Left lobe of liver (tissue), 2 donors: ENCODE measurements at regions not wholly inside any gene's neighbourhood (a gene's known extent, or its start where the extent isn't known, plus 50 kb on each side); places are given as distances from the start of the nearest gene placed in this dataset.
A peak's percentile ranks its signal among the peaks of the same experiment; 100 is the strongest.
"Not testable (repeated sequence)": the region's sequence is repeated elsewhere in the genome, so short reads cannot be mapped to it uniquely, and the experiment has no call there.

Experiments
- ATAC-seq: fragments of 200-7000 bp; cut with Tn5 transposase; one replicate; pipeline ENCODE4 v1.9.1; 2020; ENCODE audit warnings: mild to moderate bottlenecking, moderate library complexity
- DNase-seq: peaks from one replicate; pipeline ENCODE4 v3.0.0-alpha.2; 2020; ENCODE audit warnings: low spot score
- donor health status: DM: no; HTN: no; CAD: no; lungs with moderate emphysema.
- donor health status: DM: no; HTN: yes; CAD: no.

- no peak for ATAC-seq
Observed at GRCh38 chr6:17013701-17014100, 88.1 kb upstream of the STMND1 start.

GRCh38 chr6:17012421-17013225 is 89.2 kb upstream of the STMND1 start:
- DNase-seq (no peak), ATAC-seq (no peak)

More at GRCh38 chr6:17013701-17014100, 88.1 kb upstream of the STMND1 start:
- no peak for DNase-seq

- DNase-seq (no peak), ATAC-seq (no peak)
Observed at GRCh38 chr6:17011985-17012384, 89.9 kb upstream of the STMND1 start.

GRCh38 chr6:17007749-17008148 is 94.1 kb upstream of the STMND1 start:
- ATAC-seq (no peak), DNase-seq (no peak)

- ATAC-seq (no peak), DNase-seq (no peak)
Observed at GRCh38 chr6:17006543-17006942, 95.3 kb upstream of the STMND1 start.

- no peak for DNase-seq
- ATAC-seq = no peak
Observed at GRCh38 chr6:17004269-17004668, 97.6 kb upstream of the STMND1 start.

DNA sequence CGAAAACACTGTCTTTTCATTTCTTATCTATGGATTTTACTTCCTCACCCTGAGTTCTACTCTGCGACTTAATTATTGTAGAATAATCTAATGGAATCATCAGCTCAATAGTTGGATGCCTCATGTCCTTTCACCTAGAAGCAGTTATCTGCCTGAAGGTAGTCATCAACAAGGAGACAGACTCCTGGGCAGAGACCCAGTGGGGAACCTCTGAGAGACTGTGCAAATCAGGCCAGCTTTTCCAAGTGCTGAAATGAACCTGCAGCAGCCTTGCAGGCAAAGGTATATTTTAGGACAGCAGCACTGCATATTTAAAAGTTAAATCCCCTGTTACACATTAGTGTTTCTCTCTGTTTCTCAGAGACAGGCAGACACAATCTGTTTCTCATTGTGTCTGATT is 99.7 kb upstream of the STMND1 start:
- ATAC-seq = peak; percentile 71
- DNase-seq = peak; percentile 57

DNA sequence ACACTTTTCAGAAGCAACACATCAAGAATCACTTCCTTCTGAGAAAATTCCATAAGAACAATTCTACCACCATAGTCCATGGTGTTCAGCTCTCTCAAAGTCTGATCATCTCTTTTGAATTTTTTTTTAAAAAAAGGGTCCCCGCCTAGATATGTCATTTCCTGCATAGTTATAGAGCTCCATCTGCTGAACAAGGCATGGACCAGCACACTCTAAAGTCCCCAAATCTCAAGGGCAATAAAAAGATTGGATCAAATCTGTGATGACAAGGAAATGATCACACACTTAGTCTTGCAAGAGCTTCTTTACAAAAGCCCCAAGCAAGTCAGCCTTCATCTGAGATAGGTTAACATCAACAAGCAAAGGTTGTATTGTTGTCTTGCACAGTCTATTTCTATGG is 100.7 kb upstream of the STMND1 start:
- ATAC-seq = peak; percentile 61

DNA sequence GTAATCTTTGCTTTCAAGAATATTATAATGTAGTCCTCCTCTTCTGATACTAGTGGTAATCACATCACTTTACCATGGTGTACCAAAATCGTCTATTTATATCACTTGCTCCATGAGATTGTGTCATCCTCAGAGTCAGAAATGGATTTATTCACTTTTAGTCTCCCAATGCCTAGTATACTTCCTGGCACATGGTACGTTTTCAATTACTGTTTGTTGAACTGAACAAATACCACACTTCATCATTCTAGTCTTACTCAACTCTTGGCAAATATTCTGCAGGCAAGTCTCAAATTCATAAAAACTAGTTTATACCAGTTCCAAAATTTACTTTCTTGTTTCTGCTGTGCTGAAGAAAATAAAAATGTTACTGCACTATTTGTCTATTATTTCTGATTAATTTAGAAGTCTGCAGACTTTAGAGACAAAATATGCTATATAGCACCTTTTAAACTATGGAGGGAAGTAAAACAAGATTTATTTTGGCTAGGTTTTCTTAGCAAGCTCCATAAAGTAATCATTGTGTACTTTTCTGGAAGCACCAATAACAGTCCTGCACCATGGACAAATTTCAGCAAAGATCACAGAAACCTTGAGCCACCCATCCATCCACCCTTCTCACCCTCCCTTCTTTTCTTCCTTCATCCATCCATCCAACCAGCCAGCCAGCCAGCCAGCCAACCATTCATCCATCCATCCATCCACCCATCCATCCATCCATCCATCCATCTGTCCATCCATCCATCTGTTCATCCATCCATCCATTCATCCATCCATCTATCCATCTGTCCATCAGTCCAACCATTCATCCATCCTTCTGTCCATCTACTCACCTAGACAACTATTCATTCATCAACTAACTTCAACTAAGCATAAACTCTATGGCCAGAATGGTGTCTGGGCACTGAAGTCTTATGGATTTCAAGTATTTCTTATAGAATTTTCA is 102.1 kb upstream of the STMND1 start:
- DNase-seq (no peak), ATAC-seq (peak; percentile 76)

More for the DNA sequence above, 100.7 kb upstream of the STMND1 start:
- DNase-seq = no peak

DNA sequence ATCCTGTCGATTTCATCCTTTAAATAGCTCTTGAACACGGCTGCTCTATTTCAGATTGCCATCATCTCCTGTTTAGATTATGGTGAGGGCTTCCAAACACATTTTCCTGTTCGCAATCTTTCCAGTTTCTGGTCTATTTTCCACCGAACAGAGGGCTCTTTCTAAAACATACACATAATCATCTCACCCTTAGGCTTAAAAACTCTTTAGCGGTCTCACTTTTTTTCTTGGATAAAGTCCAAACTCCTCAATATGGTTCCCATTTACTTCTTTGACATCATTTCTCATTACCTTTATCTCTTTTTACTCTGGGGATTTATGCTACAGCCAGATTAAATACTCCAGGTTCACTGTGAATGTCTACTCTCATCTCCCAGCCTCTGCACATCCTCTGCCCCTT is 103.4 kb upstream of the STMND1 start:
- DNase-seq = no peak
- ATAC-seq = no peak

DNA sequence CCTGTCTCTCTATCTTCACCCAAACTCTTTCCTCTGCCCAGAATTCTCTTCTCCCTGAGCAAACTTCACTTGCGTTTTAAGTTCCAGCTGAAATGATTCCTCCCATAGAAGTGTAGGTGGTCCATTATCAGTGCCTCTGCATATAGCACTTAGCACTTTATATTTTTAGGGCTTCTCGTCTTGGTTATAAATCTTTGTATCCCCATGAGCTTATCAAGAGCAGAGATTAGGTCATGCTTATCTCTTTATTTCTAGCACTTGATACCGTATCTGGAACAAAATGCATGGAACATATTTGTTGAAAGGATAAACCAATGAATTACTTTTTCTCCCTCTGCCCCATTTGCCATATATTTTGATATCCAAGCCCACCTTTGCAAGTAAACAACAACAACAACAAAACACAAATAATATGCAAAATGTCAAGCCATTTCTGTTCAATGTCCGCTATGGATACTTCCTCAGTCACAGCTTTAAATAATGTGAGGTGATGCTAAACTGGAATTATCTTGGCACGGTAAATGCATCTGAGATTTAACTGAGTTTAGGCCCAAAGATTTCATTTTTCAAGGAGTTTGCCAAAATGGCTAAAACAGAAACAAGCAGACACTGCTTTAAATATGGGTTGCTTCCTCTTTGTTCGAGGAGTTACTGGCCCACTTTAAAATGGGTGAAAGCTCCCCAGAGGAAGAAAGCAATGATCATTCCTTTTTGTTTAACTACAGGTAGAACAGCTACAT is 106.2 kb upstream of the STMND1 start:
- ATAC-seq (no peak), DNase-seq (no peak)

- DNase-seq (no peak), ATAC-seq (no peak)
Observed at GRCh38 chr6:16993396-16993795, 108.5 kb upstream of the STMND1 start.

DNA sequence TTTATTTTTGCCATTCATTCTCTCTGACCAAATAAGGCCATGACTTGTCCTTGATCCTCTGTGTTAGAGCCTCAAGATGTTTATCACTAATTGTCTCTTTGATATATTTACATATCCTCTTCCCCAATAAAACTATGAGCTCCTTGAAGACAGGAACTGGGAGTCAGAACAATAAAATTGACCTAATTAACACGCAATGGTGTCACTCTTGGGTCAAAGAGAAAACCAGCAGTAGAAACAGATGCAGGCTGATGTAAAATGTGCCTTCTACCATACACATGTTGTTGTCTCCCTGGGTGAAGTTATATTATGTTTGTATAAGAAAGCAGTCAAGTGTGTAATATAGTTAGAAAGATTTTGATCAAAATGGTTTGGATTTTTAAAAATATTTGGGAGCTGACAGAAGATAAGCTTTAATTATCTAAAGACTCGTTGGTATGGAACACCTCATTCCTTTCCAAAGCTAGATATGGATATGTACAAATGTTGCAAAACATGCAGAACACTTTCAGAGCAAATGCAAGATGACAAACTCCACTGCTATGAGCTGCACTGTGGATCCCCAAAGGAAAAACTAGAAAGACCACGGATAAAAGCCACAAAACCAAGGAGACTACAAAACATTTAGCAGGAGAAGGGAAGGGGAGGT is 109.7 kb upstream of the STMND1 start:
- ATAC-seq = no peak
- no peak for DNase-seq

DNA sequence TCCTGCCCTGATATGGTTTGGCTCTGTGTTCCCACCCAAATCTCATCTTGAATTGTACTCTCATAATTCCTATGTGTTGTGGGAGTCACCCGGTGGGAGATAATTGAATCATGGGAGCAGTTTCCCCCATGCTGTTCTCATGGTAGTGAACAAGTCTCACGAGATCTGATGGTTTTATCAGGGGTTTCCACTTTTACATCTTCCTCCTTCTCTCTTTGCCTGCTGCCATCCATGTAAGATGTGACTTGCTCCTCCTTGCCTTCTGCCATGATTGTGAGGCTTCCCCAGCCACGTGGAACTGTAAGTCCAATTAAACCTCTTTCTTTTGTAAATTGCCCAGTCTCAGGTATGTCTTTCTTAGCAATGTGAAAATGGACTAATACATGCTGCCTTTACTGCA is 111.9 kb upstream of the STMND1 start:
- DNase-seq, ATAC-seq: not testable (repeated sequence)

GRCh38 chr6:16989382-16989781 is 112.5 kb upstream of the STMND1 start:
- no peak for DNase-seq
- no peak for ATAC-seq

DNA sequence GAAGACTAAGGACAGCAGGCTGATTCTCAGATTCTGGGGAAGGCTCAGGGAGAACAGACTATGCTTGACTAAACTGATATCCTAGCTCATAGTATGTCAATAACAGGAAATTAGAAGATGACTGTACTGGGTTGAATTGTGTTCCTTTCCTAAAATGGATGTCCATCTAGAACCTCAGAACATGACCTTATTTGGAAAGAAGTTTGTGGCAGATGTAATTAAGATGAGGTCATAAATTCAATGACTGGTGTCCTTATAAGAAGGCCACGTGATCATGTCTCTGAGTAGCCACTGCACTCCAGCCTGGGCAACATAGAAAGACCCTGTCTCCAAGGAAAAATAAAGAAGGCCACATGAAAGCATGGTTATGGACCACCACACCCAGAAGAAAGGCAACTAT is 113.9 kb upstream of the STMND1 start:
- DNase-seq = no peak
- ATAC-seq = no peak

DNA sequence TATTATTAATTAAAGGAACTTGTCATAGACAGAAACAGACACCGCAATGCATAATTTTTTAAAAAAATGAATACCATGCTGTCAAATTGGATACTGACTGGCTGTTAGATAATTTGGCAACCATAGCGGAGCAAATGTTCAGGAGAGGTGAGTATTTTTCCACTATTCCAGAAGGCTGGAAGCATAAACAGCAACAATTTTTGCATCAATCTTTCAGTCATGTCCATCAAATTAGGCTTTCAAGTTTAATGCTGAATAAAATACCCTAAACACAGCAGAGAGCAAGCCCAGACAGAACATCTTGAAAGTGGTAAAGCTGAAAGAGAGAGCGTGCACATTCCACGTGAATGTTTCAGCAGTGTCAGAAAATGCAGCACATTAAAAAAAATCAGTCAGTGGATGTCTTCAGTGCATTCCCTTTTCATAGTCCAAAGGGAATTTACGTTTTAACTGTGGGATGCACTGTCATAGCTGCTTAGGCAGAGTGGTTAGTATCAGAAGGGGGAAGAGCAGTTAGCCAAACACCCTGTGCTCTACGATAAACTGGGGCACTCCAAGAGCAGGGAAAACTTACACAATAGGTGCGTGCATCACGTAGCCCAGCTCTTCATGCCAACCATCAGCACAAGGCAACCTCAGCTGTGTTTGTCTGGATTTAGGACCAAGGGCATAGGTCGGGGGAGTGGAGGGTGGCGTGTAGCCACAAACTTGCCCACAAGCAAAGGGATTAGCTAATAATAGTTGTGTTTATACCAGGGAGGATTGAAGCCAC is 116.2 kb upstream of the STMND1 start:
- peak; percentile 97 for DNase-seq
- ATAC-seq = peak; percentile 92

- peak; percentile 51 for DNase-seq
Observed at GRCh38 chr6:16982807-16983206, 119.0 kb upstream of the STMND1 start.

DNA sequence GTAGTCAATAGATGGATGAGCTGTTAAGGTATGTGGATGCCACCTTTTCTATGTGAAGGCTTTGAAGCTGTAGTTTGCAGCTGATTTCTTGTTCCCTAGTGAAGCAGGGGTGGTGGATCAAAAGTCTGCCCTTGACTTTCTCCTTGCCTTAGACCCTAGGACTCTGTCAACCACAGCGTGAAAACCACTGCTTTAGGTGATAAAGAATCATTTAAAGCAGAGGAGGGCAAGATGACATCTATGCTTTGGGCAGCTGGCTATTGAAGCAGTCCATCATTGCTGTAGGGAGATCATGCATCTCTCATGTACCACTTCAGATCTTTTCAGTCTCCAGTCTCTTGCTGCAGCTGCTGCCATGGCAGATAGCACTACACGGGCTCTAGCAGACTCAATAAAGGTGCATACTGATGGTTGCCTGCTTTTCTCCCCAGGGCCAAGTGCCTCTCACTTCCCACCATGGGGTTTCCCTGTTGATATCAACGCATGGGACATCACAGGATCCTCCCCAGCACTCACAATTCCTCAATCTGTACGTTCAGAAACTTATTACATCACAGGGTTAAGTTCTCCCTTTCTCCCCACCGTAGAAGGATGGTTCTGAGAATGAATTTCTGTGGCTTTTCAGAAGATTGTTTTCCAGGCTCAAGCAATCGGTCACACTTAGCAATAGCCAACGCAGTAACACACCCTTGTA is 122.0 kb upstream of the STMND1 start:
- no peak for DNase-seq
- ATAC-seq = no peak

More at GRCh38 chr6:16982807-16983206, 119.0 kb upstream of the STMND1 start:
- peak; percentile 48 for ATAC-seq
